Lung (tissue), 11 donors: ENCODE measurements at regions not wholly inside any gene's neighbourhood (a gene's known extent, or its start where the extent isn't known, plus 50 kb on each side); places are given as distances from the start of the nearest gene placed in this dataset.
"Not testable (repeated sequence)": the region's sequence is repeated elsewhere in the genome, so short reads cannot be mapped to it uniquely, and the experiment has no call there.

ENCODE experiments used
- ATAC-seq: fragments of 200-7000 bp; cut with Tn5 transposase; one replicate; pipeline ENCODE4 v1.9.1; 2020; ENCODE audit warnings: moderate number of reproducible peaks; ENCODE audit not compliant: insufficient read depth, low FRiP score
- DNase-seq, 3 donors: peaks; one replicate each; pipeline ENCODE4 v3.0.0-alpha.2; 2013 to 2017
- H3K27ac ChIP-seq, 2 donors: one replicate each; pipeline ENCODE4 v1.5.1; 2013; ENCODE audit warnings: mild to moderate bottlenecking in 2 of 2, moderate library complexity in 2 of 2, control low read depth in 1 of 2, inconsistent platforms in 1 of 2, low read depth in 1 of 2, low read length in 1 of 2
- H3K27me3 ChIP-seq, 3 donors: one replicate each; pipeline ENCODE4 v1.5.1; 2013; ENCODE audit warnings: low read length in 2 of 3; ENCODE audit not compliant: control insufficient read depth in 3 of 3, insufficient read depth in 3 of 3
- H3K36me3 ChIP-seq, 4 donors: one replicate each; pipeline ENCODE4 v1.5.1; 2013; ENCODE audit warnings: low read length in 4 of 4, mild to moderate bottlenecking in 1 of 4, moderate library complexity in 1 of 4; ENCODE audit not compliant: control insufficient read depth in 4 of 4, insufficient read depth in 4 of 4
- H3K4me1 ChIP-seq, 5 donors: one replicate each; pipeline ENCODE4 v1.5.1; 2013; ENCODE audit warnings: low read length in 5 of 5, mild to moderate bottlenecking in 2 of 5, moderate library complexity in 1 of 5; ENCODE audit not compliant: control insufficient read depth in 5 of 5, insufficient read depth in 5 of 5
- H3K4me3 ChIP-seq: one replicate; pipeline ENCODE4 v1.5.1; 2013; ENCODE audit warnings: mild to moderate bottlenecking, control low read depth, moderate library complexity
- H3K9ac ChIP-seq, 2 donors: one replicate each; pipeline ENCODE4 v1.5.1; 2013; ENCODE audit warnings: low read length in 2 of 2, control low read depth in 1 of 2; ENCODE audit not compliant: insufficient read depth in 1 of 2
- H3K9me3 ChIP-seq, 4 donors: one replicate each; pipeline ENCODE4 v1.5.1; 2013; ENCODE audit warnings: low read length in 3 of 4, mild to moderate bottlenecking in 1 of 4, moderate library complexity in 1 of 4; ENCODE audit not compliant: control insufficient read depth in 4 of 4, insufficient read depth in 3 of 4
- CTCF ChIP-seq: IDR thresholded peaks from 2 replicates; pipeline ENCODE4 v1.5.1; 2012; ENCODE audit warnings: mild to moderate bottlenecking; ENCODE audit errors: control extremely low read depth, extremely low read depth
- WGBS, 2 donors: extraction: QIAGEN DNeasy Blood & Tissue Kit; methylation state at CpG; one replicate each; pipeline ENCODE4 v1.1.7; 2013; 5-methylcytosine and 5-hydroxymethylcytosine counted together
- donor health status: control.
- donor health status: control.
- donor health status: Bipolar disorder and iron deficiency.
- donor health status: healthy.
- donor health status: DM: yes; HTN: yes; CAD: no.

- H3K36me3 ChIP-seq, result no peaks in the 10 kb centered on the region
- H3K4me1 ChIP-seq, result no peaks in the 10 kb centered on the region
- 77 to 82% methylated on average over 5 of the region's 5 CpGs for WGBS, 2 donors
- DNase-seq (no peak), ATAC-seq (no peak)
- no peaks in the 10 kb centered on the region for H3K9me3 ChIP-seq
- H3K4me3 ChIP-seq, result no peak overlapping the region
- H3K27me3 ChIP-seq, result no peaks in the 10 kb centered on the region
- H3K27ac ChIP-seq, result no peak overlapping the region
- TF ChIP-seq CTCF, result no peak
- H3K9ac ChIP-seq, result no peak overlapping the region
Observed at GRCh38 chr7:15073301-15073700, 170.8 kb upstream of the DGKB start.

GRCh38 chr7:15068324-15068723 lies 165.8 kb upstream of the DGKB start:
- H3K27ac ChIP-seq, result no peak overlapping the region
- no peaks in the 10 kb centered on the region for H3K27me3 ChIP-seq
- H3K4me3 ChIP-seq, result no peak overlapping the region
- no peaks in the 10 kb centered on the region for H3K4me1 ChIP-seq
- no peaks in the 10 kb centered on the region for H3K9me3 ChIP-seq
- no peak overlapping the region for H3K9ac ChIP-seq
- ATAC-seq (no peak), DNase-seq (no peak)
- TF ChIP-seq CTCF, result no peak
- WGBS, 2 donors, result 90 to 91% methylated on average over 1 of the region's 1 CpG
- H3K36me3 ChIP-seq, result no peaks in the 10 kb centered on the region

DNA sequence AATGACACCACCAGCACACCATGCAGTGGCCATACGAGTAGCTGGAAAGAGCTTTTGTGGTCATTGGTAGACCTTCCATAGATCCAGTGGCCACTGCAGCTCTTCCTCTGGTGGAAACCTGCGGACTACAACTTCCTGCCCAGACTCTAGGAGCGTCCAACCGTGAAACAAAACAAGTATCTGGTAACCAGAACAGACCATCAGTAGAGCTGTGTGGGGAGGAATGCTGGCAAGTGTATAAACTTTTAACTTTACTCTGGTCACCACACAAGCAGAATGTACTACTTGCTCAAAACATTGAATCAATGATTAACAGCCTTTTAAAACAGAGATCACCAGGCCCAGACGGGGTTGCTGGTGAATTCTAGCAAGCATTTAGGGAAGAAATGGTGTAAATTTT lies 154.7 kb upstream of the DGKB start:
- ATAC-seq (no peak), DNase-seq (no peak)
- no peak overlapping the region for H3K9ac ChIP-seq
- no peaks in the 10 kb centered on the region for H3K4me1 ChIP-seq
- H3K4me3 ChIP-seq, result no peak overlapping the region
- H3K36me3 ChIP-seq, result no peaks in the 10 kb centered on the region
- H3K27me3 ChIP-seq, result no peaks in the 10 kb centered on the region
- H3K27ac ChIP-seq, result no peak overlapping the region
- no peak for TF ChIP-seq CTCF
- peaks cover 0 to 2% (median 0%) of the 10 kb centered on the region in 4 donors for H3K9me3 ChIP-seq
- 77 to 90% methylated on average over 5 of the region's 5 CpGs for WGBS, 2 donors

DNA sequence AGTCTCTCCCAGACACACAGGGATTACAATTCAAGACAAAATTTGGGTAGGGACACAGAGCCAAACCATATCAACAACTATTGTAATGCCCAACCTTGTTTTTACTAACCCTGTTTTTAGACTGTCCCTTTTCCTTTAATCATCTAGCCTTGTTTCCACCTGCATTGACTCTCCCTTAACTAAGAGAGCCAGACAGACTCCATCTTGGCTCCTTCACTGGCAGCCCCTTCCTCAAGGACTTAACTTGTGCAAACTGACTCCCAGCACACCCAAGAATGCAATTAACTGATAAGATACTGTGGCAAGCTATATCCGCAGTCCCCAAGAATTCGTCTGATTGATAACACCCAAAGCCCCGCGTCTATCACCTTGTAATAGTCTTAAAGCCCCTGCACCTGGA lies 151.8 kb upstream of the DGKB start:
- not testable (repeated sequence) for H3K9me3 ChIP-seq, H3K27ac ChIP-seq, H3K27me3 ChIP-seq, H3K4me1 ChIP-seq, H3K36me3 ChIP-seq, DNase-seq, ATAC-seq, H3K9ac ChIP-seq, H3K4me3 ChIP-seq
- 34 to 74% methylated on average over 4 of the region's 4 CpGs for WGBS, 2 donors
